GM12873 (cell line): ENCODE measurements at regions not wholly inside any gene's neighbourhood (a gene's known extent, or its start where the extent isn't known, plus 50 kb on each side); places are given as distances from the start of the nearest gene placed in this dataset.

Experiments used
- CTCF ChIP-seq: IDR thresholded peaks from 2 replicates; pipeline ENCODE4 v1.5.1; 2012; ENCODE audit warnings: low read depth, mild to moderate bottlenecking, moderate library complexity, low read length, control low read depth; ENCODE audit not compliant: insufficient read depth; ENCODE audit errors: missing control alignments

- TF ChIP-seq CTCF = no peak
These were observed 207.9 kb downstream of the NXNL2 start for GRCh38 chr9:88742905-88743304.

- TF ChIP-seq CTCF = no peak
These were observed 210.5 kb downstream of the NXNL2 start for GRCh38 chr9:88745276-88746001.

DNA sequence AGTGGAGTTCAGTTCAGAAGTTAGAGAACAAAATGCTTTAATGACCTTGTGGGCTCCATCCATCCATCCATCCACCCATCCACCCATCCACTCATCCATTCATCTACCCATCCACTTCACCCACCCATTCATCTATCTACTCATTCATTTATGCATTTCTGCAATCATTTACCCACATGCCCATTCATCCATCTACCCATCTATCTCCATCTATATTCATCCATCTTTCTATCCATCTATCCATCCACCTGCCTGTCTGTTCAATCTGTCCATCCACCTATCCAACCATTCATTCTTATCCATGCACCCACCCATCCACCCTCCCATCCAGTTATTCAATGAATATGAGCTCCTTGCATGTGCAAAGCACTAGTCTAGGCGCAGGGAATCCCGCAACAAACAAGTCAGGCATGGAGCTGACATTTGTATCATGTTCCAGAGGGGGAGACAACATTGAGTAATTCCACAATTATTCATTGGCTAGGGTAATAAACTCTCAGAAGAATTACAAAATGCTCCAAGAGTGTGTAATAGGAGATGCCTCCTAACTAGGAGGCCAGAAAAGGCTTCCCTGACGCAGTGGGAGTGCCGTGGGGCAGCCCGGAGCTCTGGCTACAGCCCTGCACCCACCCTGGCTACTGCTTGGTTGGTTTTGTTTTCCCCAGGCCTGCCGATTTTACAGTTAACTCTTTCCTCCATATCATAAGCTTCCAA is 211.2 kb downstream of the NXNL2 start:
- no peak for TF ChIP-seq CTCF

- TF ChIP-seq CTCF = no peak
These were observed 211.9 kb downstream of the NXNL2 start for GRCh38 chr9:88746743-88747398.

- TF ChIP-seq CTCF = no peak
These were observed 212.8 kb downstream of the NXNL2 start for GRCh38 chr9:88747768-88748167.

- no peak for TF ChIP-seq CTCF
These were observed 213.7 kb downstream of the NXNL2 start for GRCh38 chr9:88748566-88749261.

DNA sequence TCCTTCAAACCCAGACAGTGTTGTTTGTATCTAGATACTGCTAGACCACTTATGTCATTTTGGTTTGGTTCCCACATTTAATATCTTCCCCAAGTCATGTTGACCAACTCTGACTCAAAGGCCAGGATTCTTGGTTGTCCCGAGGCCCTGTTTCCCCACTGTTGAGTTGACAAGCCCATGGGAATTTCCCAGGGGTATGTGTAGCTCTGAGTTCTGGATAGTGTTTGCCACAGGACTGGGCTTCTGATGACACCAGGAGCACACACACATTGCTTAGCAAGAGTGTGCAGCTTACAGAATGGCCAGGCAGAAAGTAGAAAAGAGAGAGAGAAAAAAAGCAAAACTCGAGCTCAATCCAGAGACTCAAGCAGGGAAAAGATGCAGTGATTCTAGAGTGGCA is 214.4 kb downstream of the NXNL2 start:
- TF ChIP-seq CTCF = no peak
